HG03521 (cell line): ENCODE measurements at regions not wholly inside any gene's neighbourhood (a gene's known extent, or its start where the extent isn't known, plus 50 kb on each side); places are given as distances from the start of the nearest gene placed in this dataset.
"Not testable (repeated sequence)": the region's sequence is repeated elsewhere in the genome, so short reads cannot be mapped to it uniquely, and the experiment has no call there.

Experiments used
- ATAC-seq: cut with Tn5 transposase; IDR thresholded peaks from one replicate; pipeline ENCODE4 v1.9.1; 2021; ENCODE audit warnings: mild to moderate bottlenecking, moderate library complexity; ENCODE audit not compliant: unreplicated experiment

- ATAC-seq, result no peak
Observed at GRCh38 chr2:35962585-35963146, 392.9 kb upstream of the CRIM1 start.

GRCh38 chr2:35960596-35960995, 395.0 kb upstream of the CRIM1 start:
- no peak for ATAC-seq

- ATAC-seq, result not testable (repeated sequence)
Observed at GRCh38 chr2:35957053-35957452, 398.5 kb upstream of the CRIM1 start.

- ATAC-seq, result no peak
Observed at GRCh38 chr2:35946478-35946877, 409.1 kb upstream of the CRIM1 start.

GRCh38 chr2:35938838-35939237, 416.7 kb upstream of the CRIM1 start:
- ATAC-seq, result no peak

- ATAC-seq, result no peak
Observed at GRCh38 chr2:35933031-35933430, 422.5 kb upstream of the CRIM1 start.

GRCh38 chr2:35932276-35932963, 423.2 kb upstream of the CRIM1 start:
- ATAC-seq, result no peak

GRCh38 chr2:35931626-35932025, 424.0 kb upstream of the CRIM1 start:
- no peak for ATAC-seq

GRCh38 chr2:35931115-35931514, 424.5 kb upstream of the CRIM1 start:
- no peak for ATAC-seq

- ATAC-seq, result no peak
Observed at GRCh38 chr2:35929551-35929950, 426.0 kb upstream of the CRIM1 start.

- ATAC-seq, result no peak
Observed at GRCh38 chr2:35920061-35920460, 435.5 kb upstream of the CRIM1 start.

- ATAC-seq, result no peak
Observed at GRCh38 chr2:35915261-35915660, 440.3 kb upstream of the CRIM1 start.

- ATAC-seq, result no peak
Observed at GRCh38 chr2:35891936-35892335, 463.6 kb upstream of the CRIM1 start.

- ATAC-seq, result no peak
Observed at GRCh38 chr2:35891528-35891927, 464.1 kb upstream of the CRIM1 start.

GRCh38 chr2:35887146-35887545, 468.4 kb upstream of the CRIM1 start:
- ATAC-seq, result no peak

GRCh38 chr2:35873921-35874320, 481.7 kb upstream of the CRIM1 start:
- no peak for ATAC-seq

- ATAC-seq, result no peak
Observed at GRCh38 chr2:35871672-35872071, 483.9 kb upstream of the CRIM1 start.

- ATAC-seq, result no peak
Observed at GRCh38 chr2:35870713-35871112, 484.9 kb upstream of the CRIM1 start.

GRCh38 chr2:35864141-35864540, 491.4 kb upstream of the CRIM1 start:
- ATAC-seq, result no peak

GRCh38 chr2:35858216-35858615, 497.4 kb upstream of the CRIM1 start:
- ATAC-seq, result no peak

GRCh38 chr2:35857498-35857897, 498.1 kb upstream of the CRIM1 start:
- ATAC-seq, result no peak

- ATAC-seq, result no peak
Observed at GRCh38 chr2:35831385-35831784, 524.2 kb upstream of the CRIM1 start.

- ATAC-seq, result no peak
Observed at GRCh38 chr2:35830833-35831232, 524.7 kb upstream of the CRIM1 start.
